ENCODE measurements at regions not wholly inside any gene's neighbourhood (a gene's known extent, or its start where the extent isn't known, plus 50 kb on each side); places are given as distances from the start of the nearest gene placed in this dataset.

DNA sequence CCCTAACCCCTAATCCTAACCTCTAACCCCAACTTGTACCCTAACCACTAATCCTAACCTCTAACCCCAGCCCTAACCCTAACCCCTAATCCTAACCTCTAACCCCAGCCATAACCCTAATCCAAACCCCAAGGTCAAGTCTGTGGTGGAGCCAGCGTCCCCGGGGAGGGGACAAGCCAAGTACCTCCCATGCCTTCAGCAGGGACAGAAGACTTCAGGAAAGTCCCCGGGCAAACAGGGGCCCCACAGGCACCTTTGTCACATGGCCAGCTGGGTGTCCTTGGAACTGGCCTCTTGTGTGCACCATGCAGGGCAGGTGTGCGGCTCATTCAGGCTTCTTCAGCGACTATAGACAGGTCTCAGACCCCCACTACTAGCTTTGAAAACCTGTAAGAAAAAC, 555.8 kb downstream of the BRD1 start:
- no peak for DNase-seq (ENCODE audit: low read depth in 2 of 2, low spot score in 1 of 2)

- no peak for DNase-seq (ENCODE audit: low read depth in 2 of 2, low spot score in 1 of 2)
Measured at GRCh38 chr22:49271369-49271727, 556.3 kb downstream of the BRD1 start.

DNA sequence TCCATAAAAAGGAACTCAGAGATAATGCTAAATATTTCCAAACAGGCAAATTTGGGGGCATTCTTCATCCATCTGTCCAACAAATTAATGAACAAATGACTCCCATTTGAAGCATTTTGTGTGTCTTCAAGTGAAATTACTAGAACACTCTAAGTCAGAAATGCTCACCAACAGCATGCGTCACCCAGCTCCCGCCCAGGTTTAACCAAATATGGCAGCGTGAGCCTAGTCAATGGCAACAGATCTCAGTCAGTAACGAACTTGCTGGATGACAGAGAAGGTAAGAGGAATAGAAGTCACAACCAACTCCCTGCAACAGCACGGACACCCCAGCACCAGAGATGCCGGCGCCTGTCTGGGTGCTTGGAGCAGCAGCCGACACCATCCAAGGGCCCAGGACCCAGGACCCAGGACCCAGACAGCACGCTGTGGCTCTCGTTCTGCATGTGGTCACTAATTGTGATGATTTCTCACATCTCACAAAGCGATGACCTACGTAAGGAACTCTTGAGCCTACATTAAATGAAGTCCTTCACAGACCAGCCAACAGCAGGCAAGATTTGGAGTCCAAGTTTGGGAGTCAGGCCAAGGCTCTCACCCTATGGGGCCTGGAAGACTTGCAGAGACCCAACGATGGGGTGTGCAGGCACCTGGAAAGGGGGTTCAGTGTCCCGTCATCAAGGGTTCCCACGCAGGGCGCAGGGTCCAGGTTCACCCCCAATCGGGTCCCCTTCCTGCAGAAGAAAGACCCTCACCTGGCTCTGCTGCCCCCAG, 556.9 kb downstream of the BRD1 start:
- DNase-seq (ENCODE audit: low read depth in 2 of 2, low spot score in 1 of 2) = no peak

GRCh38 chr22:49269928-49270327, 557.7 kb downstream of the BRD1 start:
- DNase-seq (ENCODE audit: low read depth in 2 of 2, low spot score in 1 of 2) = no peak

GRCh38 chr22:49269371-49269770, 558.3 kb downstream of the BRD1 start:
- DNase-seq (ENCODE audit: low read depth in 2 of 2, low spot score in 1 of 2) = no peak

DNA sequence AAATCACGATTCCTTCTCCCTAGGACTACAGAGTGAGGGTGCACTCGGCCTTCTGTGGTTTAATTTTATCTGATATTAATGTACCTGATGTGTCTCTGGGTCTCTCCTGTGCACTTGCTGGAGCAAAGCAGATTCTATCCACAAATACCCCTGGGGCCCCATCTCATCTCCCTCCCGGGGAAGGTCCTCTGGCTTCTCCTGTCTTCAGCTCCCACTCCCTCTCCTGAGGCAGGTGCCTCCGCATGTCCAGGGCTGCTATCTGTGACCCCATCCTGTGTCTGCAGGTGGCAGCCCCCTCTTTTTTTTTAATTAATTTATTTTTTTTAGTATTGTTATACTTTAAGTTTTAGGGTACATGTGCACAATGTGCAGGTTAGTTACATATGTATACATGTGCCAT, 558.7 kb downstream of the BRD1 start:
- DNase-seq (ENCODE audit: low read depth in 2 of 2, low spot score in 1 of 2) = no peak

DNA sequence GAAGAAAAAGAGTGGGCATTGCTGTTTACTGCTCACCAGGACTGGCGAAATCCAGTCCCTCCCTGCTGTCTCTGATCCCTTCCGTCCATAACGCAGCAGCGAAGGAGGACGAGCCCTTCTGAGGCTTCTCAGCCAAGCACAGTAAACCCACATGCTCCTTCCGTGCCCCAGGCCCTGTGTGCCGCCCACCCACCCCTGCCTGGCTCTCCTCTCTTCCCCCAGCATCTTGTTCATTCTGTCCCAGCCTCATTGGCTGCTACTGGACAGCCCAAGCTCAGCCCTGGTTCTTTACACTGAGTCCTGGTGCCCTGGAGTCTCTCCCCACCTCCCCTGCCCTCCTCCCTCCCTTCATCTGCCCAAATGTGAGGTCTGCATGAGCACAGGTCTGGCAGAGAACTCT, 559.7 kb downstream of the BRD1 start:
- no peak for DNase-seq (ENCODE audit: low read depth in 2 of 2, low spot score in 1 of 2)

GRCh38 chr22:49266561-49267519, 560.8 kb downstream of the BRD1 start:
- DNase-seq (ENCODE audit: low read depth in 2 of 2, low spot score in 1 of 2) = no peak

GRCh38 chr22:49264696-49265095, 563.0 kb downstream of the BRD1 start:
- DNase-seq (ENCODE audit: low read depth in 2 of 2, low spot score in 1 of 2) = no peak

GRCh38 chr22:49263101-49263500, 564.6 kb downstream of the BRD1 start:
- no peak for DNase-seq (ENCODE audit: low read depth in 2 of 2, low spot score in 1 of 2)

- DNase-seq (ENCODE audit: low read depth in 2 of 2, low spot score in 1 of 2) = no peak
Measured at GRCh38 chr22:49262167-49262566, 565.5 kb downstream of the BRD1 start.

DNA sequence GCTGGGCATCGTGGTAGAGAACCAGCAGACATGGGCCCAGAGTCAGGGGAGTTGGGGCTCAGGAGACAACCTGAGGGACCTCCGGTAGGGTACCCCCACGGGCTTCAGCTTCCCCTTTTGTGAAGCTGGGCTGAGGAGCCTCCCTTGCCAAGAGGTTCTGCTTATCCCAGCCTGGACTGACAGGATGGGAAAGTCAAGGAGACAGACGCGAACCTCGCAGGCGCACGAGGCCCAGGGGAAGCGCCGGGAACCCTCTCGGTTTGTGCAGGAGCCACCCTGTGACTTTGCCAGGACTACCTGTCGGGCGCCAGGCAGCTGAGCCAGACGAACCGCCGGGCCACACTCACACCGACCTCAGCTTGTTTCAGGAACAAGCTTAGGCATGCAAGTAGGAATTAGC, 566.1 kb downstream of the BRD1 start:
- DNase-seq (ENCODE audit: low read depth in 2 of 2, low spot score in 1 of 2) = no peak

- DNase-seq (ENCODE audit: low read depth in 2 of 2, low spot score in 1 of 2) = no peak
Measured at GRCh38 chr22:49260681-49261580, 566.7 kb downstream of the BRD1 start.

- no peak for DNase-seq (ENCODE audit: low read depth in 2 of 2, low spot score in 1 of 2)
Measured at GRCh38 chr22:49259839-49260615, 567.6 kb downstream of the BRD1 start.

- no peak for DNase-seq (ENCODE audit: low read depth in 2 of 2, low spot score in 1 of 2)
Measured at GRCh38 chr22:49258107-49259010, 569.3 kb downstream of the BRD1 start.

GRCh38 chr22:49257551-49257961, 570.1 kb downstream of the BRD1 start:
- no peak for DNase-seq (ENCODE audit: low read depth in 2 of 2, low spot score in 1 of 2)

- no peak for DNase-seq (ENCODE audit: low read depth in 2 of 2, low spot score in 1 of 2)
Measured at GRCh38 chr22:49255741-49256318, 571.8 kb downstream of the BRD1 start.

- DNase-seq (ENCODE audit: low read depth in 2 of 2, low spot score in 1 of 2) = no peak
Measured at GRCh38 chr22:49255154-49255553, 572.5 kb downstream of the BRD1 start.

- DNase-seq (ENCODE audit: low read depth in 2 of 2, low spot score in 1 of 2) = no peak
Measured at GRCh38 chr22:49253656-49254055, 574.0 kb downstream of the BRD1 start.

Measured in stimulated activated CD8-positive, alpha-beta memory T cell treated with anti-CD3 and anti-CD28 coated beads, Interleukin-4, amount 100 ng/mL, for 4 hours (primary cell).